Sigmoid colon (tissue), 6 donors: ENCODE measurements at regions not wholly inside any gene's neighbourhood (a gene's known extent, or its start where the extent isn't known, plus 50 kb on each side); places are given as distances from the start of the nearest gene placed in this dataset.

ENCODE experiments used
- DNase-seq: peaks from one replicate; pipeline ENCODE4 v3.0.0-alpha.2; 2019
- H3K27ac ChIP-seq, 4 donors: fragments of 200-600 bp; sonication (generic); one replicate each; pipeline ENCODE4 v1.5.1; 2016 to 2019; ENCODE audit warnings: mild to moderate bottlenecking in 1 of 4
- H3K27me3 ChIP-seq, 3 donors: fragments of 200-600 bp; sonication (generic); one replicate each; pipeline ENCODE4 v1.5.1; 2019; ENCODE audit warnings: mild to moderate bottlenecking in 1 of 3
- H3K36me3 ChIP-seq, 4 donors: fragments of 200-600 bp; sonication (generic); one replicate each; pipeline ENCODE4 v1.5.1; 2016 to 2019
- H3K4me1 ChIP-seq, 4 donors: fragments of 200-600 bp; sonication (generic); one replicate each; pipeline ENCODE4 v1.5.1; 2017 to 2019
- H3K4me3 ChIP-seq, 4 donors: fragments of 200-600 bp; sonication (generic); one replicate each; pipeline ENCODE4 v1.5.1; 2017 to 2019; ENCODE audit warnings: mild to moderate bottlenecking in 2 of 4, moderate library complexity in 1 of 4
- H3K9me3 ChIP-seq, 4 donors: fragments of 200-600 bp in 3 of 4; sonication (generic) in 3 of 4; one replicate each; pipeline versions ENCODE4 v1.5.1 to v1.6.1; 2013 to 2019
- CTCF ChIP-seq, 4 experiments: fragments of 450-650 bp in 3 of 4; fragments of 200-600 bp in 1 of 4; IDR thresholded peaks; one replicate each; pipeline ENCODE4 v1.5.1; 2016 to 2019; ENCODE audit warnings: antibody characterized with exemption in 4 of 4, mild to moderate bottlenecking in 3 of 4, moderate library complexity in 2 of 4
- EP300 ChIP-seq, 4 donors: sonication (generic); formaldehyde crosslinking; IDR thresholded peaks; one replicate each; pipeline ENCODE4 v1.6.1; 2017; ENCODE audit warnings: antibody characterized with exemption in 4 of 4
- POLR2A ChIP-seq, 2 donors: fragments of 450-650 bp; IDR thresholded peaks; one replicate each; pipeline ENCODE4 v1.6.1; 2016; ENCODE audit warnings: antibody characterized with exemption in 2 of 2, mild to moderate bottlenecking in 2 of 2, moderate library complexity in 2 of 2
- POLR2AphosphoS5 ChIP-seq, 4 donors: sonication (generic); formaldehyde crosslinking; IDR thresholded peaks; one replicate each; pipeline ENCODE4 v1.6.1; 2017; ENCODE audit warnings: antibody characterized with exemption in 4 of 4
- WGBS, 2 donors: extraction: QIAGEN DNeasy Blood & Tissue Kit; methylation state at CpG; one replicate each; pipeline ENCODE4 v1.1.7; 2013; 5-methylcytosine and 5-hydroxymethylcytosine counted together
- intact Hi-C: fragments of 100-400 bp; cut with DNase I; formaldehyde crosslinking; loops from one replicate; pipeline ENCODE4 v1.15.1; 2023
- donor health status: healthy with polysubstance abuse.
- donor health status: healthy.

- H3K27ac ChIP-seq = no peak overlapping the region
- H3K9me3 ChIP-seq = peaks cover 0 to 4% (median 1%) of the 10 kb centered on the region in 4 donors
- H3K27me3 ChIP-seq = no peaks in the 10 kb centered on the region
- no peak for TF ChIP-seq EP300 (IDR thresholded peaks at IDR 0.05)
- no peak for TF ChIP-seq CTCF (IDR thresholded peaks at IDR 0.05)
- no peak for TF ChIP-seq POLR2AphosphoS5 (IDR thresholded peaks at IDR 0.05)
- TF ChIP-seq POLR2A (IDR thresholded peaks at IDR 0.05) = no peak
- H3K4me1 ChIP-seq = peaks cover 0 to 7% (median 3%) of the 10 kb centered on the region in 4 donors
- no peaks in the 10 kb centered on the region for H3K36me3 ChIP-seq
- no peak for DNase-seq
- intact Hi-C loops = no loop called here
- H3K4me3 ChIP-seq = no peak overlapping the region
- WGBS, 2 donors = 98 to 99% methylated on average over 3 of the region's 3 CpGs
Observed at GRCh38 chr6:3601570-3601969, 144.7 kb upstream of the SLC22A23 start.

- no peaks in the 10 kb centered on the region for H3K36me3 ChIP-seq
- no peaks in the 10 kb centered on the region for H3K27me3 ChIP-seq
- no peak overlapping the region for H3K27ac ChIP-seq
- 82 to 88% methylated on average over 4 of the region's 4 CpGs for WGBS, 2 donors
- peaks cover 0 to 10% (median 5%) of the 10 kb centered on the region in 4 donors for H3K4me1 ChIP-seq
- H3K4me3 ChIP-seq = no peak overlapping the region
- TF ChIP-seq POLR2AphosphoS5 (IDR thresholded peaks at IDR 0.05) (no peak), EP300 (IDR thresholded peaks at IDR 0.05) (no peak), CTCF (IDR thresholded peaks at IDR 0.05) (no peak), POLR2A (IDR thresholded peaks at IDR 0.05) (no peak)
- no peak for DNase-seq
- intact Hi-C loops = no loop called here
- peaks cover 0 to 4% (median 1%) of the 10 kb centered on the region in 4 donors for H3K9me3 ChIP-seq
Observed at GRCh38 chr6:3597500-3598064, 140.7 kb upstream of the SLC22A23 start.

- no peak overlapping the region for H3K27ac ChIP-seq
- peaks cover 0 to 10% (median 5%) of the 10 kb centered on the region in 4 donors for H3K4me1 ChIP-seq
Observed at GRCh38 chr6:3596766-3597165, 139.9 kb upstream of the SLC22A23 start.

GRCh38 chr6:3594201-3594600 is 137.4 kb upstream of the SLC22A23 start:
- Histone ChIP-seq H3K27me3 (no peaks in the 10 kb centered on the region), H3K9me3 (no peaks in the 10 kb centered on the region), H3K27ac (no peak overlapping the region), H3K36me3 (no peaks in the 10 kb centered on the region), H3K4me3 (no peak overlapping the region), H3K4me1 (peaks cover 0 to 10% (median 5%) of the 10 kb centered on the region in 4 donors)
- intact Hi-C loops = no loop called here
- DNase-seq = no peak
- WGBS, 2 donors = 93% methylated on average over 2 of the region's 2 CpGs
- TF ChIP-seq EP300 (IDR thresholded peaks at IDR 0.05) (no peak), POLR2AphosphoS5 (IDR thresholded peaks at IDR 0.05) (no peak)

More at GRCh38 chr6:3596766-3597165, 139.9 kb upstream of the SLC22A23 start:
- Histone ChIP-seq H3K36me3 (no peaks in the 10 kb centered on the region), H3K4me3 (no peak overlapping the region), H3K9me3 (peaks cover 0 to 2% (median 1%) of the 10 kb centered on the region in 4 donors), H3K27me3 (no peaks in the 10 kb centered on the region)
- 57 to 79% methylated on average over 6 of the region's 6 CpGs for WGBS, 2 donors
- intact Hi-C loops = no loop called here
- no peak for DNase-seq
- TF ChIP-seq CTCF (IDR thresholded peaks at IDR 0.05) (no peak), POLR2AphosphoS5 (IDR thresholded peaks at IDR 0.05) (no peak), EP300 (IDR thresholded peaks at IDR 0.05) (no peak), POLR2A (IDR thresholded peaks at IDR 0.05) (no peak)

GRCh38 chr6:3593161-3593560 is 136.3 kb upstream of the SLC22A23 start:
- TF ChIP-seq EP300 (IDR thresholded peaks at IDR 0.05) (no peak), POLR2A (IDR thresholded peaks at IDR 0.05) (no peak), POLR2AphosphoS5 (IDR thresholded peaks at IDR 0.05) (no peak), CTCF (IDR thresholded peaks at IDR 0.05) (no peak)
- 96 to 98% methylated on average over 6 of the region's 6 CpGs for WGBS, 2 donors
- DNase-seq = no peak
- Histone ChIP-seq H3K4me1 (peaks cover 0 to 10% (median 5%) of the 10 kb centered on the region in 4 donors), H3K9me3 (no peaks in the 10 kb centered on the region), H3K4me3 (no peak overlapping the region), H3K27ac (no peak overlapping the region), H3K27me3 (no peaks in the 10 kb centered on the region), H3K36me3 (no peaks in the 10 kb centered on the region)
- intact Hi-C loops = no loop called here
